Nephron progenitor cell (in vitro differentiated cells): ENCODE measurements at regions not wholly inside any gene's neighbourhood (a gene's known extent, or its start where the extent isn't known, plus 50 kb on each side); places are given as distances from the start of the nearest gene placed in this dataset.
A peak's percentile ranks its signal among the peaks of the same experiment; 100 is the strongest.

ENCODE experiments used
- DNase-seq: peaks from one replicate; pipeline ENCODE4 v3.0.0; 2021
- H3K27ac Mint-ChIP-seq: 2 replicates; pipeline ENCODE4 v1.8.0; 2021; ENCODE audit warnings: mild to moderate bottlenecking, moderate library complexity, mixed read lengths
- H3K27me3 Mint-ChIP-seq: 2 replicates; pipeline ENCODE4 v1.8.0; 2021; ENCODE audit warnings: mild to moderate bottlenecking, low read depth, mixed read lengths; ENCODE audit not compliant: poor library complexity
- H3K36me3 Mint-ChIP-seq: 2 replicates; pipeline ENCODE4 v1.8.0; 2021; ENCODE audit warnings: low read depth, mixed read lengths
- H3K4me1 Mint-ChIP-seq: 2 replicates; pipeline ENCODE4 v1.8.0; 2021; ENCODE audit warnings: mixed read lengths
- H3K4me3 Mint-ChIP-seq: 2 replicates; pipeline ENCODE4 v1.8.0; 2021; ENCODE audit warnings: mild to moderate bottlenecking, moderate library complexity, mixed read lengths
- H3K9me3 Mint-ChIP-seq: 2 replicates; pipeline ENCODE4 v1.8.0; 2021; ENCODE audit warnings: mild to moderate bottlenecking, moderate library complexity, mixed read lengths
- TF ChIP-seq, protein P1 (sequence below): fragments of 200-600 bp; sonication (generic); IDR thresholded peaks from 2 replicates; pipeline ENCODE4 v1.5.0; 2021; ENCODE audit warnings: antibody characterized with exemption

DNA sequence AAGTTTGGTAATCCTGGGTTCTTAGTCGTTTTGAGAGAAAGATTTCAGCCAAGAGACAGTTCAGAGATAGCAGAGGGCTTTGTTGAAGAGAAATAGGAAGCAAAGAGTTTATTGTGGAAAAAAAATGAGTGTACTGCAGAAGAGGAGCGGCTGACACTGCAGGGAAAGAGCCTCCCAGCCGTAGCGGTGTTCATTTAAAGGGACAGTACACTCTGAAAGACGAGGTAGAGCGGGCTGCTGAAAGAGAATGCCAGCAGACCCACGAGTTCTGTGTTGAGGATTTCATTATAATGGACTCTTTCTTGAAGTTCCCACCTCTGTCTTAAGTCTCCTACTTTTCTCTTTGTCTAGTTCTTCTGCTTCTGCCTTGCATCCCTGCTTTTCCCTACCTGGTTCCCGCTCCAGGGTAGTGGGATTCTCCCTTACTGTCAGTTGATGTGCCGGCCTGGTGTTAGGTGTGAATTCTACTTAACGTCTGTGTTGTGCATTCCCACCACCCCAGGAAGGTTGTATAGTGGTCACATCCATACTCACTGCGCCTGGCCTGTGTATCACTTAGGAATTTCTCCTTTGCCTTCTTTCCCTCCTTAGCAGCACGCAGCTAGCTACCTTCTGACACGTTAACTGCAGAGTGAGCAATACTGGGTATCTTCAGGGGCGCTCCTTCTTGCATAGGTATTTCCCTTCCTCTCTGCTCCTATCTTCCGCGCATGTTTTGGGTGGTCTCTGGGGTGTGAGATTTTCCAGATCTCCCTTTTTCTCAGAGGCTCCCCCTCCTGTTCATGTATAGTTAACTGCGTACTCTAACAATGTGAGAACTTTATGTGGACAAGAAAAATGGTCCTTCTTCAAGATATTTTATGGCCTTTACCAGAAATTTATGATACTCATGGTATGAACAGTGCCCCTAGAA lies 164.5 kb downstream of the PTH2R start:
- peaks cover 12% of the 10 kb centered on the region for H3K4me1 Mint-ChIP-seq
- H3K27me3 Mint-ChIP-seq, result peaks cover 2% of the 10 kb centered on the region
- H3K4me3 Mint-ChIP-seq, result peak overlapping the region; percentile 37
- TF ChIP-seq, protein P1, sequence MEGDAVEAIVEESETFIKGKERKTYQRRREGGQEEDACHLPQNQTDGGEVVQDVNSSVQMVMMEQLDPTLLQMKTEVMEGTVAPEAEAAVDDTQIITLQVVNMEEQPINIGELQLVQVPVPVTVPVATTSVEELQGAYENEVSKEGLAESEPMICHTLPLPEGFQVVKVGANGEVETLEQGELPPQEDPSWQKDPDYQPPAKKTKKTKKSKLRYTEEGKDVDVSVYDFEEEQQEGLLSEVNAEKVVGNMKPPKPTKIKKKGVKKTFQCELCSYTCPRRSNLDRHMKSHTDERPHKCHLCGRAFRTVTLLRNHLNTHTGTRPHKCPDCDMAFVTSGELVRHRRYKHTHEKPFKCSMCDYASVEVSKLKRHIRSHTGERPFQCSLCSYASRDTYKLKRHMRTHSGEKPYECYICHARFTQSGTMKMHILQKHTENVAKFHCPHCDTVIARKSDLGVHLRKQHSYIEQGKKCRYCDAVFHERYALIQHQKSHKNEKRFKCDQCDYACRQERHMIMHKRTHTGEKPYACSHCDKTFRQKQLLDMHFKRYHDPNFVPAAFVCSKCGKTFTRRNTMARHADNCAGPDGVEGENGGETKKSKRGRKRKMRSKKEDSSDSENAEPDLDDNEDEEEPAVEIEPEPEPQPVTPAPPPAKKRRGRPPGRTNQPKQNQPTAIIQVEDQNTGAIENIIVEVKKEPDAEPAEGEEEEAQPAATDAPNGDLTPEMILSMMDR, result no peak
- no peaks in the 10 kb centered on the region for H3K9me3 Mint-ChIP-seq
- no peak overlapping the region for H3K27ac Mint-ChIP-seq
- DNase-seq, result no peak
- H3K36me3 Mint-ChIP-seq, result no peaks in the 10 kb centered on the region

DNA sequence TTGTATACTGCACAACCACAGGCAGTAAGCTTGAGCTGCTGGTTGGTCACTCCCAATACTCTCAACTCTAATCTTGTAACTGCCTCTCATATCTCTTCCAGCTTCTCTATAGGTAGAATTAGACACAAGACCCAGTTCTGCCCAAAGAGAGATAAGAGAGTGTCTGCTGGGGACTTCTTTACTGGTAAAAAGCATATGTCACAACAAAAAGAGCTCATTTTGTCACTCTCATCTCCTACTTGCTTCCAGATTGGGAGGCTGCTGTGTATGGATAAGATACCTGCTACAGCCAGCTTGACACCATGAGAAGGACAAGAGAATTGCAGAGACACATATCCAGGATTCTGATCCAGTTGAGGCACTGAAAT lies 165.2 kb downstream of the PTH2R start:
- Mint-ChIP-seq H3K36me3 (no peaks in the 10 kb centered on the region), H3K4me3 (no peak overlapping the region), H3K9me3 (peaks cover 6% of the 10 kb centered on the region), H3K4me1 (peaks cover 12% of the 10 kb centered on the region), H3K27me3 (peaks cover 2% of the 10 kb centered on the region), H3K27ac (no peak overlapping the region)
- DNase-seq, result no peak
- TF ChIP-seq, protein P1, result no peak

DNA sequence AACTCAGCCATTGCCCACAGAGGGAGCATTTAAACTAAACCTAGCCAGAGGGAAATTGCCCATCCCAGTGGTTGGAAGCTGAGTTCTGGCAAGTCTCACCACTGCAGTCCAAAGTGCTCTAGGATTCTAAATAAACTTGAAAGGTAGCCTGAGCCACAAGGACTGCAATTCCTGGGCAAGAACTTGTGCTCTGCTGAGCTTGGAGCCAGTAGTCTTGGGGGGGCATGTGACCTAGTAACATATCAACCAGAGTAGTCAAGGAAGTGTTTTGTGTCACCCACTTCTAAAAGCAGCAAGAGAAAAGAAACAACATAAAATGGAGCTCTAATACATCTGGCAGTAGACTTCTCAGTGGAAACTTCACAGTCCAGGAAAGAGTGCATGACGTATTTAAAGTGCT lies 167.0 kb downstream of the PTH2R start:
- TF ChIP-seq, protein P1, result no peak
- H3K4me1 Mint-ChIP-seq, result peaks cover 12% of the 10 kb centered on the region
- no peak for DNase-seq
- no peaks in the 10 kb centered on the region for H3K36me3 Mint-ChIP-seq
- no peak overlapping the region for H3K27ac Mint-ChIP-seq
- peaks cover 18% of the 10 kb centered on the region for H3K9me3 Mint-ChIP-seq
- H3K27me3 Mint-ChIP-seq, result peaks cover 2% of the 10 kb centered on the region
- H3K4me3 Mint-ChIP-seq, result no peak overlapping the region

DNA sequence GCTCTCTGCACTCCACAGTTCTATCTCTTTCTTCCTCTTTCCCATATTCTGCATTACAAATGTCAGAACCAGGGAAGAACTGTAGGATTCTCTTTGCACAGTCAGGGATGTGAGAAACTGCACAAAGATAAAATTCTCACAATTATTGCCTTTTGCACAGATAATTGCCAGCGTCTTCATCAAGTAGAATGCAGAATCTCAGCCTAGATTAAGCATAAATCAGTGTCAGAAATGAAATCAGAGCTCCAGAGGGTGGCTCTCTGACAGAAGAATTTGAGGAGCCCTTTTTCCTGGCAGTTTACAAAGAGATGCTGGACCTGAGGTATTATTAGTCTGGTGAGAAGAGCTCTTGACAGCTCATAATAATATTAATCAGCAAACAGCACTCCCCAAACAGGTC lies 173.1 kb downstream of the PTH2R start:
- Mint-ChIP-seq H3K27me3 (peaks cover 4% of the 10 kb centered on the region), H3K9me3 (peaks cover 18% of the 10 kb centered on the region), H3K27ac (no peak overlapping the region), H3K36me3 (no peaks in the 10 kb centered on the region), H3K4me1 (no peaks in the 10 kb centered on the region), H3K4me3 (no peak overlapping the region)
- TF ChIP-seq, protein P1, result no peak
- DNase-seq, result no peak

DNA sequence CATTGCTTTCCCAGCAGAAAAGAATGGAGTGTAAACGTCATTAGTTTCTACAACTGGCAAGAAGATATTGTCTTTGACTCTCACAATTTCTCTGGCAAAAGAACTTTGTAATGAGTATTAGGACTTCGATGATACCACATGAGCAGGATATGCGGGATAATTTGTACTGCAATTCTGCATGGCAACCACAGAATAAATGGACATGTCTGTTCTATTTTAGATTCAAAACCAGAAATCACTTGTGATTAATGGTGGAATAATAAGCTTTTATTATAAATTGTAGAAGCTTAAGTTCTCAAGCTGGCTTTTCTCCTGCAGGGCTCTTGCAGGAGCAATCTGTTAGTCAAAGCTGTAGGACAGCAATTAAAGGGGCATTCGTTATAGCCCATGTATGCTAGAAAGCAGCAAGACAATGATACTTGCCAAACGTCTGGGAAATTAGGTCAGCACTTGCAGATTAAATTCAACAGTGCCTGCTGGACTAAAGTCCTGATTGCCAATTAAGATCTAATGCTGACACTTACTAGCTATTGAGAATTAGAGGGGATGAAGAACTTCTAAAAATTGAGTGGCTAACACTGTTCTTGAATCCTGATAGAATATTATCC lies 177.9 kb downstream of the PTH2R start:
- H3K27me3 Mint-ChIP-seq, result peaks cover 3% of the 10 kb centered on the region
- H3K36me3 Mint-ChIP-seq, result no peaks in the 10 kb centered on the region
- DNase-seq, result no peak
- no peak overlapping the region for H3K27ac Mint-ChIP-seq
- no peaks in the 10 kb centered on the region for H3K4me1 Mint-ChIP-seq
- no peaks in the 10 kb centered on the region for H3K9me3 Mint-ChIP-seq
- TF ChIP-seq, protein P1, result no peak
- no peak overlapping the region for H3K4me3 Mint-ChIP-seq
